GM13976 (cell line): ENCODE measurements at regions not wholly inside any gene's neighbourhood (a gene's known extent, or its start where the extent isn't known, plus 50 kb on each side); places are given as distances from the start of the nearest gene placed in this dataset.
"Not testable (repeated sequence)": the region's sequence is repeated elsewhere in the genome, so short reads cannot be mapped to it uniquely, and the experiment has no call there.

Experiments used
- DNase-seq: peaks from one replicate; pipeline ENCODE4 v3.0.0; 2012; ENCODE audit warnings: low spot score
- CTCF ChIP-seq: IDR thresholded peaks from 2 replicates; pipeline ENCODE4 v1.5.1; 2012; ENCODE audit warnings: borderline replicate concordance, mild to moderate bottlenecking; ENCODE audit not compliant: insufficient read depth; ENCODE audit errors: extremely low read depth, missing control alignments, control extremely low read depth
- in situ Hi-C: fragments of 300-500 bp; cut with MboI; formaldehyde crosslinking; loops from one replicate; pipeline ENCODE4 v1.12.0; 2022; ENCODE audit warnings: low sequenced_read_pairs, mixed read lengths, inconsistent platforms; ENCODE audit not compliant: unreplicated experiment

DNA sequence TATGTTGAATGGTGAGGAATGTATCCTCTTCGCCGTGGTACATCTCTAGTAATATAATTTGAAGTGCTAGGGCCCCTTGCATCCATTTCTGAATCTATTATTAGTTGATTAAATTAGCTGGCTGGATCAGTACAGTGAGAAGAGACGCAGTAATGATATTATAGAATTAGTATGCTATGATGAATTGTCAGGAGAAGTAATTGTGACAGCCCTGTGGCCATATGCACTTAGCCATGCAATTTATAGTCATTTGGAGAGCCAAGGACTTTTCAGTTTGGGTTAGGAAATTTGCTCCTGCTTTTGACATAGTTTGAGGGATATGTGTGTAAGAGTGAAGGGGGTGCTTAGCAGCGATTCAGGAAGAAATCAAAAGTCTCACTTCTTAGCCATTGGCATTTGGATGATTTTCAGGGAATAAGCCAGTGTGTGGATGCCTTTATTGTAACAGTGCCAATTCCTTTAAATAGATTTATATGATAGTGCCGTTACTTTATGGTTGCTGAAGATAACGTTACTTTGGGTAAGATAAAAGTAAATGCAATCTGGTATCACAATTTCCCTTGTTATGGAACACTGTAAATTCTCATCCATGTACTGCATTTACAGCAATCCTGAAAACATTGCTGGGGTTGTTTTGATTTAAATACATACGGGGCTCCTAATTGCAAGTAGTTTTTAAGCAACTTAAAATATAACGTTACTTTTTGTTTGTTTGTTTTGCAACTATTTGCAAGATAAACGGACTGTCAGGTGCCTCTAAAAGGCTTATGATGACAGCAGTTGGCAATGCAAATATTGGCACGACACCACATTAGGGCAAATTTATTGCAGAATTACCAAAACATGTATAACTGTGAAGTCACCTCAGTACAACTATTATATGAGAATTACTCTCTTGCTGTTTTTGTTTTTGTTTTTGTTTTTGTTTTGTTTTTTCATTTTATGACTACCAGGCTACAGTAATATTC is 875.4 kb upstream of the WWC1 start:
- no peak for TF ChIP-seq CTCF
- in situ Hi-C loops = no loop called here
- no peak for DNase-seq

DNA sequence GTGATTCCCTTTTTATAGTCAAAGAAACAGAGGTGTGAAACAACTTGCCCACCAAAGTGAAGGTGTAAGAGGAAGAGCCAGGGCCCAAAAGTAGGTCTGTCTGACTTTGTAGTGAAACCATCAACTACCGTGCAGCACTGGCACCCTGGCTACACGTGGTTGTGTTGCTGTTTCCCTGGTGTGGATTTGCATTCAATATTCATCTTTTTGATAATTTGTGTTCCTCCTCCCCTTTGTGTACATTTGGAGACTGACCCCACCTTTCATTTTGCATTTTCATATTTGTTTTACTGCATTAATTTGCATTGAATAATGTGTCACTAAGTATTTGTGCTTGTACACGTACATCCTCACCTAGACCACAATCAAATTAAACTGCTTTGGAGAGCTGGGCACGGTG is 873.8 kb upstream of the WWC1 start:
- DNase-seq = no peak
- in situ Hi-C loops = no loop called here
- no peak for TF ChIP-seq CTCF

DNA sequence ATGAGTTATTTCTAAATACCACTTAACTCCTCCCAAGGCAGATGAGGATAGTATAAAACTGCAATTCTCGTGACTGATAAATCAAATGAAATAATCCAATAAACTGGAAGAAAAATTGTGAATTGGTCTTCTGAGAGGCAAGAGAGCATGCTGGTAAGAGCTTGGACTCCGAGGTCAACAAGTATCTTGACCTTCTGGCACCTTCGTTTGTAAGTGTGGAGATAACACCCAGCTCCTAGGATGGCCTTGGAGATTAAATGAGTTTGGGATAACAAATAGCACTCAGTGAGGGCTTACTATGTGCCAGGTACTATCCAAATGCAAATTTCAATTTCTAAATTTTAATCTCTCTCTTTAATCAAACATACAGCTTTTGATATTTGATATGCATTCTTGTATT is 866.3 kb upstream of the WWC1 start:
- in situ Hi-C loops = no loop called here
- DNase-seq = no peak
- TF ChIP-seq CTCF = no peak

GRCh38 chr5:167426501-167426900 is 864.9 kb upstream of the WWC1 start:
- no peak for DNase-seq
- in situ Hi-C loops = no loop called here
- TF ChIP-seq CTCF = no peak

- in situ Hi-C loops, DNase-seq: not testable (repeated sequence)
Observed at GRCh38 chr5:167427641-167428040, 863.8 kb upstream of the WWC1 start.

DNA sequence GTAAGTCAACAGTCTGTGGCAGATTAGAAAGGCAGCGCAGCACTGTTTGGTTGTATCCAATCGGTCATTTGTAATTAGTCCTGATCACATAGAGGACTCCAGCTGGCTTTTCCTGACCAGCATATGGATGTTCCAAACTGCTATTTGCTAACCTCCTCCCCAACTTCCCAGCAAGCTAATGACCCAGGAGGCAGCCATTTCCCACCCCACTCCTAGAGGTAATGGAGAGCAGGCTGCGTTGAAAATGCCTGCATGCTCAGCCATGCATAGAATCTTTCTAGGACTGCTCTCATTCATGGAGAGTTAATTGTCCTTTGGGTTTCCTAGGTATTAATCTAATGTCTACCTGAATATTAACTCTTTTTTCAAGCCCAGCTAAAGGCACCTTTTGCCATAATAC is 850.6 kb upstream of the WWC1 start:
- DNase-seq = no peak
- TF ChIP-seq CTCF = no peak
- in situ Hi-C loops = no loop called here

DNA sequence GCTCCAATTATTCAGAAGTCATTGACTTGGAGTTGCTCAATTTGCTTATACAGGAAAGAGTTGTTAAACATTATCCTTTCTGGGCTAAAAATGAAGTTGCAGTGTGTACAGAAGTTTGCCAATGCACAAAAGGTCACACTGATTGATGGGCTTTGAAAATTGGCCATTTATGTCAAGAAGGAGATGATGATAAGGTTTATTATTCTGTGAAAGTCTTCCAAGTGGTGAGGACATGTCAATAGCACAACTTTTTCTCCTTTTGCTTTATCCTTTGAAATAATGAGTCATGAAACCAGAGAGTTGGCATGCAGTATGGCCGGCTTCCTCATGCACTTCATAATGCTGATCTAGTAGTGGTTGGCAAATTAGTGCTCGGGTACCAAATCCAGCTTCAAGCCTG is 848.5 kb upstream of the WWC1 start:
- no peak for TF ChIP-seq CTCF
- in situ Hi-C loops = no loop called here

More for the DNA sequence above, 848.5 kb upstream of the WWC1 start:
- no peak for DNase-seq
